Prostate gland (tissue), 2 donors: ENCODE measurements at regions not wholly inside any gene's neighbourhood (a gene's known extent, or its start where the extent isn't known, plus 50 kb on each side); places are given as distances from the start of the nearest gene placed in this dataset.

Experiments
- DNase-seq: peaks from one replicate; pipeline ENCODE4 v3.0.0-alpha.2; 2019; ENCODE audit warnings: low spot score
- H3K27ac ChIP-seq, 2 donors: fragments of 200-600 bp; sonication (generic); 2 replicates each; pipeline ENCODE4 v1.5.1; 2017 to 2019
- H3K27me3 ChIP-seq: fragments of 200-600 bp; sonication (generic); replicated peaks from 2 replicates; pipeline ENCODE4 v1.5.1; 2019; ENCODE audit not compliant: insufficient read depth
- H3K36me3 ChIP-seq, 2 donors: fragments of 200-600 bp; sonication (generic); 1 replicate in 1 of 2; 2 replicates in 1 of 2; pipeline versions ENCODE4 v1.5.1 to v1.8.1; 2017 to 2019
- H3K4me1 ChIP-seq: fragments of 200-600 bp; sonication (generic); replicated peaks from 2 replicates; pipeline ENCODE4 v1.5.1; 2019
- H3K4me3 ChIP-seq, 2 donors: fragments of 200-600 bp; sonication (generic); 2 replicates each; pipeline ENCODE4 v1.5.1; 2017 to 2019
- H3K9me3 ChIP-seq: fragments of 200-600 bp; sonication (generic); 2 replicates; pipeline ENCODE4 v1.5.1; 2017
- POLR2A ChIP-seq: fragments of 450-650 bp; IDR thresholded peaks from one replicate; pipeline ENCODE4 v1.6.1; 2016; ENCODE audit warnings: antibody characterized with exemption, mild to moderate bottlenecking
- POLR2AphosphoS5 ChIP-seq: sonication (generic); formaldehyde crosslinking; IDR thresholded peaks from one replicate; pipeline ENCODE4 v1.6.1; 2017; ENCODE audit warnings: antibody characterized with exemption
- WGBS: methylation state at CpG from one replicate; pipeline ENCODE4 v1.1.5; 2018; 5-methylcytosine and 5-hydroxymethylcytosine counted together
- intact Hi-C: fragments of 100-400 bp; cut with DNase I; formaldehyde crosslinking; loops from one replicate; pipeline ENCODE4 v1.14.2; 2022
- TF ChIP-seq, protein P1 (sequence below), 4 experiments: fragments of 200-600 bp in 2 of 4; fragments of 450-650 bp in 2 of 4; sonication (generic) in 2 of 4; IDR thresholded peaks; 1 replicate in 3 of 4; 2 replicates in 1 of 4; pipeline ENCODE4 v1.5.1; 2016 to 2019; ENCODE audit warnings: antibody characterized with exemption in 4 of 4, mild to moderate bottlenecking in 2 of 4, moderate library complexity in 2 of 4

DNA sequence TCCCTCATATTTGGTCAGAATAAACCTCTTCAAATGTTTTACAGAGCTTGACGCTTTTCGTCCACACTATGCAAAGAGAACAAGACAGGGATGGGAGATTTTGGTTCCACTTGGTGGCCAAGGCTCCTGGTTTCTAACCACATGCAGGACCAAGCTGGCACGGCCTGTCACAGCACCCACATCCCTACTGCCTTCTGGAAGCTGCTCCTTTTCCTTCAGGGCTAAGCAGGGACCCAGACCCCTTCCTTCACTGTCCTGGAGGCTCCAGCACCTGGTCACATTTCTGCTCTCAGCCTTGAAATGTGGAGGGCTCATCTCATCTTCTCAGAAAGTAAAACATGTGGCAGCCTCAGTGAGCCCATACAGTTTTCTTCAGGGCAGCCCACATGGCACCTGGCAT is 50.4 kb upstream of the ARHGEF7 start:
- intact Hi-C loops, result loop anchor here (5.0 kb wide), 1 partner anchor 158 kb away; no protein-coding TSS in a partner anchor
- Histone ChIP-seq H3K27me3 (no peaks in the 10 kb centered on the region), H3K36me3 (no peaks in the 10 kb centered on the region), H3K4me3 (no peak overlapping the region), H3K4me1 (no peaks in the 10 kb centered on the region), H3K9me3 (no peaks in the 10 kb centered on the region), H3K27ac (no peak overlapping the region)
- TF ChIP-seq POLR2A (no peak), POLR2AphosphoS5 (no peak)
- TF ChIP-seq, protein P1, sequence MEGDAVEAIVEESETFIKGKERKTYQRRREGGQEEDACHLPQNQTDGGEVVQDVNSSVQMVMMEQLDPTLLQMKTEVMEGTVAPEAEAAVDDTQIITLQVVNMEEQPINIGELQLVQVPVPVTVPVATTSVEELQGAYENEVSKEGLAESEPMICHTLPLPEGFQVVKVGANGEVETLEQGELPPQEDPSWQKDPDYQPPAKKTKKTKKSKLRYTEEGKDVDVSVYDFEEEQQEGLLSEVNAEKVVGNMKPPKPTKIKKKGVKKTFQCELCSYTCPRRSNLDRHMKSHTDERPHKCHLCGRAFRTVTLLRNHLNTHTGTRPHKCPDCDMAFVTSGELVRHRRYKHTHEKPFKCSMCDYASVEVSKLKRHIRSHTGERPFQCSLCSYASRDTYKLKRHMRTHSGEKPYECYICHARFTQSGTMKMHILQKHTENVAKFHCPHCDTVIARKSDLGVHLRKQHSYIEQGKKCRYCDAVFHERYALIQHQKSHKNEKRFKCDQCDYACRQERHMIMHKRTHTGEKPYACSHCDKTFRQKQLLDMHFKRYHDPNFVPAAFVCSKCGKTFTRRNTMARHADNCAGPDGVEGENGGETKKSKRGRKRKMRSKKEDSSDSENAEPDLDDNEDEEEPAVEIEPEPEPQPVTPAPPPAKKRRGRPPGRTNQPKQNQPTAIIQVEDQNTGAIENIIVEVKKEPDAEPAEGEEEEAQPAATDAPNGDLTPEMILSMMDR (IDR thresholded peaks at IDR 0.05), result no peak
- WGBS, result 91% methylated on average over 3 of the region's 3 CpGs
- DNase-seq, result no peak

DNA sequence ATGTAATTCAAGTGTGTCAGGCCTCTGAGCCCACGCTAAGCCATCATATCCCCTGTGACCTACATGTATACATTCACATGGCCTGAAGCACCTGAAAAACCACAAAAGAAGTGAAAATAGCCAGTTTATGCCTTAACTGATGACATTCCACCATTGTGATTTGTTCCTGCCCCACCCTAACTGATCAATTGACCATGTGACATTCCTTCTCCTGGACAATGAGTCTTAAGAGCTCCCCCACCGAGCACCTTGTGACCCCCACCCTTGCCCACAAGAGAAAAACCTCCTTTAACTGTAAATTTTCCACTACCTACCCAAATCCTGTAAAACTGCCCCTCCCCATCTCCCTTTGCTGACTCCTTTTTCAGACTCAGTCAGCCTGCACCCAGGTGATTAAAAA is 52.1 kb upstream of the ARHGEF7 start:
- no peaks in the 10 kb centered on the region for H3K9me3 ChIP-seq
- H3K4me3 ChIP-seq, result no peak overlapping the region
- H3K27me3 ChIP-seq, result no peaks in the 10 kb centered on the region
- 55% methylated on average over 2 of the region's 2 CpGs for WGBS
- DNase-seq, result no peak
- intact Hi-C loops, result no loop called here
- H3K27ac ChIP-seq, result no peak overlapping the region
- no peaks in the 10 kb centered on the region for H3K36me3 ChIP-seq
- H3K4me1 ChIP-seq, result no peaks in the 10 kb centered on the region
- TF ChIP-seq POLR2A (no peak), POLR2AphosphoS5 (no peak)
- TF ChIP-seq, protein P1 (IDR thresholded peaks at IDR 0.05), result no peak

DNA sequence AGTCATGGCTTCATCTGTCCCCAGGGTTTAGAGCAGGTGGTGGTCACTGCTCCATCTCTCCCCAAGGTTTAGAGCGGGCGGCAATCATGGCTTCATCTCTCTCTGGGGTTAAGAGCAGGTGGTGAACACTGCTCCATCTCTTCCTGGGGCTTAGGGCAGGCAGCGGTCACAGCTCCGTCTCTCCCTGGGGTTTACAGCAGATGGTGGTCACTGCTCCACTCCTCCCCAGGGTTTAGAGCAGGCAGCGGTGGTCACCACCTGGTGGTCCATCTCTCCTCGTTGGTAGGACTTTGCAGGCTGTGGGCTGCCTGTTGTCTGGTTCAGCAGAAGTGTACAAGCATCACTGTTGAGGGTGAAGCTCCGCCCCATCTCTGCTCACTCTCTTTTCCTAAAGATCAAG is 52.8 kb upstream of the ARHGEF7 start:
- intact Hi-C loops, result no loop called here
- no peak for DNase-seq

DNA sequence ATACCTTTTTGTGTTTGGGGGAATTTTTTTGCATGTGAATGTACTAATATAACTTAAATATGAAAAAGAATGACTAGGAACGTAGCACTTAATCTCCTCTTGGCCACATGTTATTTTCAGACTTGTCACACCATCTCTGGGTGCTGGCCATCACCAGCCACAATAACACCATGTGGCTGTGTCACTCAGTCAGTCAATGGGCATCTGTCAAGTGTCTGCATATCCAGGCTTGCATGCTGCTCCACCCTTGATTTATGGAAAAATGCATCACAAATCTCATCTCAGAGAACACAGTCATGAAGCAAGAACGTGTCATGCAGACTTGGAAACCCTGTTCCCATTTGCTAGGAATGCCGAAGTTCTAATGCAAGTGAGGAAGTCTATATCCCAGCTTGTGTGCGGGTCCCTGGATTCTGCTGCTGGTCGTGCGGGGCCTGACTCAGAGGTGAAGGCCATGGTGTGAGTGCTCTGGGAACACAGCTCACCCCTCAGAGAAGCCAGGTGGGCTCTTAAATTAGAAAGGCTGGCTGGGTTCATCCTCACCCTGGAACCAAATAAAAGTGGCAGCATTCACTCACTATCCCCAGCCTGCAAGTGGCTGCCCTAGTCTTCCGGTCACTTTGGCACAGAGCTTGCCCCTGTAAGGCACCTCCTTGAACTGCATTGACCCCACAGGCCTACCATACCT is 53.6 kb upstream of the ARHGEF7 start:
- TF ChIP-seq, protein P1 (IDR thresholded peaks at IDR 0.05), result no peak
- TF ChIP-seq POLR2AphosphoS5 (no peak), POLR2A (no peak)
- Histone ChIP-seq H3K9me3 (no peaks in the 10 kb centered on the region), H3K4me3 (no peak overlapping the region), H3K36me3 (no peaks in the 10 kb centered on the region), H3K27me3 (no peaks in the 10 kb centered on the region), H3K27ac (no peak overlapping the region), H3K4me1 (no peaks in the 10 kb centered on the region)
- intact Hi-C loops, result no loop called here
- DNase-seq, result no peak
- WGBS, result 94% methylated on average over 7 of the region's 7 CpGs

More for the DNA sequence above, 52.8 kb upstream of the ARHGEF7 start:
- Histone ChIP-seq H3K4me1 (no peaks in the 10 kb centered on the region), H3K27ac (no peak overlapping the region), H3K9me3 (no peaks in the 10 kb centered on the region), H3K27me3 (no peaks in the 10 kb centered on the region), H3K36me3 (no peaks in the 10 kb centered on the region), H3K4me3 (no peak overlapping the region)
- TF ChIP-seq POLR2A (no peak), POLR2AphosphoS5 (no peak)
- TF ChIP-seq, protein P1 (IDR thresholded peaks at IDR 0.05), result no peak
- 86% methylated on average over 7 of the region's 7 CpGs for WGBS

DNA sequence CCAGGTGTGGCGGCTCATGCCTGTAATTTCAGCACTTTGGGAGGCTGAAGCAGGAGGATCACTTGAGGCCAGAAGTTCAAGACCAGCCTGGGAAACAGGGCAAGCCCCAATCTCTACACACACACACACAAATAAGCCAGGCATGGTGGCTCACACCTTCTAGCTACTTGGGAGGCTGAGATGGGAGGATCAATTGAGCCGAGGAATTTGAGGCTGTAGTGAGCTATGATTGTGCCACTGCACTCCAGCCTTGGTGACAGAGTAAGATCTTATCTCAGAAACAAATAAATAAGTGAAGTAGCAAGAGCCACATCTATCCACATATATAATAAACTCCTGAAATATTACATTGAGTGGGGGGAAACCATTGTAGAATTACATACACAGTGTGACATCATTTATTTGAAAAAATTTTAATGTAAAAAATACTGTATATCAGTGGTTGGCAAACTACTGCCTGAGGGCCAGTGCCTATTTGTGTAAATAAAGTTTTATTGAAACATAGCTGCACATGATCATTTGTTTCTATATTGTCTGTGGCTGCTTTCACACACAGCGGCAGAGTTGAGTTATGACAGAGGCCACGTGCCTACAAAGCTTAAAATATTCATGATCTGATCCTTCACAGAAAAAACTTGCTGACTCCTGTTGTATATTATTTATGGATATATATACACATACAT is 54.7 kb upstream of the ARHGEF7 start:
- Histone ChIP-seq H3K36me3 (no peaks in the 10 kb centered on the region), H3K4me1 (no peaks in the 10 kb centered on the region), H3K27ac (no peak overlapping the region), H3K27me3 (no peaks in the 10 kb centered on the region), H3K9me3 (no peaks in the 10 kb centered on the region), H3K4me3 (no peak overlapping the region)
- TF ChIP-seq POLR2A (no peak), POLR2AphosphoS5 (no peak)
- TF ChIP-seq, protein P1 (IDR thresholded peaks at IDR 0.05), result no peak
- intact Hi-C loops, result no loop called here
- WGBS, result 91% methylated on average over 4 of the region's 4 CpGs
- no peak for DNase-seq
